SH-SY5Y (cell line): ENCODE measurements at regions not wholly inside any gene's neighbourhood (a gene's known extent, or its start where the extent isn't known, plus 50 kb on each side); places are given as distances from the start of the nearest gene placed in this dataset.

Experiments
- GATA2 ChIP-seq: IDR thresholded peaks from 2 replicates; pipeline ENCODE4 v1.6.1; 2011; ENCODE audit warnings: mild to moderate bottlenecking, low read depth, low read length
- GATA3 ChIP-seq: IDR thresholded peaks from 2 replicates; pipeline ENCODE4 v1.6.1; 2011; ENCODE audit warnings: low read depth, mild to moderate bottlenecking, low read length, moderate library complexity

- TF ChIP-seq GATA2 (no peak), GATA3 (no peak)
Measured at GRCh38 chr14:85248881-85249635, 280.9 kb upstream of the FLRT2 start.

GRCh38 chr14:85250414-85251189 is 279.3 kb upstream of the FLRT2 start:
- TF ChIP-seq GATA2 (no peak), GATA3 (no peak)

GRCh38 chr14:85252011-85252410 is 277.9 kb upstream of the FLRT2 start:
- no peak for TF ChIP-seq GATA3
- TF ChIP-seq GATA2: no peak

- TF ChIP-seq GATA3: no peak
- TF ChIP-seq GATA2: no peak
Measured at GRCh38 chr14:85254711-85255110, 275.2 kb upstream of the FLRT2 start.

- TF ChIP-seq GATA2 (no peak), GATA3 (no peak)
Measured at GRCh38 chr14:85257287-85257686, 272.7 kb upstream of the FLRT2 start.

GRCh38 chr14:85263916-85264675 is 265.8 kb upstream of the FLRT2 start:
- TF ChIP-seq GATA3 (no peak), GATA2 (no peak)

GRCh38 chr14:85273099-85273677 is 256.8 kb upstream of the FLRT2 start:
- TF ChIP-seq GATA3 (no peak), GATA2 (no peak)

- no peak for TF ChIP-seq GATA3
- no peak for TF ChIP-seq GATA2
Measured at GRCh38 chr14:85273952-85274351, 256.0 kb upstream of the FLRT2 start.

- no peak for TF ChIP-seq GATA3
- TF ChIP-seq GATA2: no peak
Measured at GRCh38 chr14:85276161-85276978, 253.6 kb upstream of the FLRT2 start.

GRCh38 chr14:85276979-85277228 is 253.0 kb upstream of the FLRT2 start:
- TF ChIP-seq GATA3 (no peak), GATA2 (no peak)

- TF ChIP-seq GATA3 (no peak), GATA2 (no peak)
Measured at GRCh38 chr14:85279407-85279806, 250.5 kb upstream of the FLRT2 start.

- TF ChIP-seq GATA2 (no peak), GATA3 (no peak)
Measured at GRCh38 chr14:85280074-85280473, 249.9 kb upstream of the FLRT2 start.

- TF ChIP-seq GATA2: no peak
- TF ChIP-seq GATA3: no peak
Measured at GRCh38 chr14:85281921-85282320, 248.0 kb upstream of the FLRT2 start.
